HepG2 (cell line): ENCODE measurements at regions not wholly inside any gene's neighbourhood (a gene's known extent, or its start where the extent isn't known, plus 50 kb on each side); places are given as distances from the start of the nearest gene placed in this dataset.
A peak's percentile ranks its signal among the peaks of the same experiment; 100 is the strongest.

Experiments used
- ATAC-seq: fragments of 200-7000 bp; cut with Tn5 transposase; 3 replicates; pipeline ENCODE4 v1.9.1; 2020; ENCODE audit warnings: mild to moderate bottlenecking, moderate library complexity
- BruUV-seq: library from RNA; stranded (reverse); fragments of 400-500 nt; replicated peaks from 2 replicates; lab custom pipeline; 2021; lab: Mats Ljungman, UMichigan
- CTCF ChIA-PET: fragments of 300-600 bp; formaldehyde crosslinking; extraction: SDS; loops from one replicate; lab custom pipeline; 2021; ENCODE audit warnings: low total read pairs, inconsistent platforms, low intra/inter-chr PET ratio; lab: Yijun Ruan, JAX
- POLR2A ChIA-PET: fragments of 350-600 bp; sonication (Branson Sonifier 250); formaldehyde crosslinking; loops from one replicate; lab custom pipeline; 2020; ENCODE audit warnings: antibody characterized with exemption, inconsistent platforms; lab: Yijun Ruan, JAX
- DNase-seq: peaks from one replicate; pipeline ENCODE4 v3.0.0-alpha.2; 2015; ENCODE audit warnings: low spot score
- FAIRE-seq: peaks from 3 replicates; lab custom pipeline; 2011; peaks lifted over from hg19 to GRCh38; lab: Jason Lieb, UNC
- H2AFZ ChIP-seq: one replicate; pipeline ENCODE4 v1.6.1; 2011; ENCODE audit warnings: low read length, inconsistent platforms
- H3K27ac ChIP-seq: fragments of 300-600 bp; 3 replicates; pipeline ENCODE4 v1.8.0; 2011; ENCODE audit warnings: mixed run types, mild to moderate bottlenecking, mixed read lengths, low read length, inconsistent platforms; ENCODE audit not compliant: insufficient read depth; ENCODE audit errors: extremely low read length
- H3K27me3 ChIP-seq, 2 experiments: fragments of 200-600 bp in 1 of 2; 2 replicates in 1 of 2; 3 replicates in 1 of 2; pipeline versions ENCODE4 v1.6.0 to v1.8.0; 2011; ENCODE audit warnings: low read length in 2 of 2, mild to moderate bottlenecking in 2 of 2, moderate library complexity in 2 of 2, inconsistent platforms in 1 of 2; ENCODE audit not compliant: insufficient read depth in 2 of 2, control insufficient read depth in 1 of 2
- H3K36me3 ChIP-seq, 2 experiments: fragments of 200-600 bp in 1 of 2; replicated peaks in 1 of 2; 2 replicates in 1 of 2; 3 replicates in 1 of 2; pipeline versions ENCODE4 v1.5.1 to v1.8.0; 2011; ENCODE audit warnings: low read length in 2 of 2, inconsistent platforms in 1 of 2; ENCODE audit not compliant: insufficient read depth in 2 of 2, control insufficient read depth in 1 of 2
- H3K4me1 ChIP-seq: 2 replicates; pipeline ENCODE4 v1.5.1; 2012; ENCODE audit warnings: low read length, inconsistent platforms; ENCODE audit not compliant: insufficient read depth
- H3K4me2 ChIP-seq: 2 replicates; pipeline ENCODE4 v1.6.0; 2011; ENCODE audit warnings: low read depth, low read length, inconsistent platforms
- H3K4me3 ChIP-seq, 3 experiments: fragments of 200-600 bp in 1 of 3; sonication (generic), shearing (Covaris generic) in 1 of 3; replicated peaks in 1 of 3; 2 replicates each; pipeline ENCODE4 v1.5.1; 2011 to 2016; ENCODE audit warnings: low read length in 3 of 3, inconsistent platforms in 2 of 3, low read depth in 2 of 3, mild to moderate bottlenecking in 2 of 3, control low read depth in 1 of 3, mixed read lengths in 1 of 3; ENCODE audit not compliant: insufficient read depth in 1 of 3
- H3K79me2 ChIP-seq: one replicate; pipeline ENCODE4 v1.6.1; 2011; ENCODE audit warnings: low read length, inconsistent platforms; ENCODE audit not compliant: insufficient read depth
- H3K9ac ChIP-seq: 2 replicates; pipeline ENCODE4 v1.6.0; 2011; ENCODE audit warnings: mild to moderate bottlenecking, low read depth, low read length, inconsistent platforms; ENCODE audit not compliant: insufficient read depth
- H3K9me3 ChIP-seq: 2 replicates; pipeline ENCODE4 v1.5.1; 2012; ENCODE audit warnings: mild to moderate bottlenecking, low read length
- H4K20me1 ChIP-seq: 2 replicates; pipeline ENCODE4 v1.6.0; 2011; ENCODE audit warnings: inconsistent platforms, mild to moderate bottlenecking, low read length, moderate library complexity; ENCODE audit not compliant: insufficient read depth
- MAFK ChIP-seq, 2 experiments: IDR thresholded peaks in 1 of 2; conservative IDR thresholded peaks in 1 of 2; 2 replicates each; pipeline ENCODE4 v1.6.1; 2011; ENCODE audit warnings: improper control_type of control experiment in 2 of 2, low read length in 2 of 2
- NFE2L2 ChIP-seq: fragments of 150-350 bp; IDR thresholded peaks from 2 replicates; pipeline ENCODE4 v1.6.1; 2014; ENCODE audit warnings: low read length
- PHF8 ChIP-seq: sonication (generic); formaldehyde crosslinking; IDR thresholded peaks from 2 replicates; pipeline ENCODE4 v1.5.0; 2020; ENCODE audit warnings: missing genetic modification reagents
- SMC3 ChIP-seq: IDR thresholded peaks from 2 replicates; pipeline ENCODE4 v1.6.1; 2011; ENCODE audit warnings: low read length, improper control_type of control experiment
- in situ Hi-C: cut with HindIII; loops from 2 replicates; pipeline ENCODE4 v1.10.0; 2017; ENCODE audit warnings: low pct_unique_long_range_greater_than_20kb; ENCODE audit not compliant: extremely low pct_ligation_motif_present
- intact Hi-C: fragments of 100-400 bp; cut with micrococcal nuclease; formaldehyde crosslinking; loops from one replicate; pipeline ENCODE4 v1.10.0; 2022; ENCODE audit not compliant: unreplicated experiment
- TF ChIP-seq, protein P1 (sequence below): sonication (generic); formaldehyde crosslinking; IDR thresholded peaks from 2 replicates; pipeline ENCODE4 v1.9.0; 2021; ENCODE audit warnings: missing genetic modification reagents, mild to moderate bottlenecking, borderline replicate concordance
- TF ChIP-seq, protein P2 (sequence below): sonication (generic); formaldehyde crosslinking; IDR thresholded peaks from 2 replicates; pipeline ENCODE4 v1.5.1; 2020; ENCODE audit warnings: missing genetic modification reagents, mild to moderate bottlenecking, borderline replicate concordance

DNA sequence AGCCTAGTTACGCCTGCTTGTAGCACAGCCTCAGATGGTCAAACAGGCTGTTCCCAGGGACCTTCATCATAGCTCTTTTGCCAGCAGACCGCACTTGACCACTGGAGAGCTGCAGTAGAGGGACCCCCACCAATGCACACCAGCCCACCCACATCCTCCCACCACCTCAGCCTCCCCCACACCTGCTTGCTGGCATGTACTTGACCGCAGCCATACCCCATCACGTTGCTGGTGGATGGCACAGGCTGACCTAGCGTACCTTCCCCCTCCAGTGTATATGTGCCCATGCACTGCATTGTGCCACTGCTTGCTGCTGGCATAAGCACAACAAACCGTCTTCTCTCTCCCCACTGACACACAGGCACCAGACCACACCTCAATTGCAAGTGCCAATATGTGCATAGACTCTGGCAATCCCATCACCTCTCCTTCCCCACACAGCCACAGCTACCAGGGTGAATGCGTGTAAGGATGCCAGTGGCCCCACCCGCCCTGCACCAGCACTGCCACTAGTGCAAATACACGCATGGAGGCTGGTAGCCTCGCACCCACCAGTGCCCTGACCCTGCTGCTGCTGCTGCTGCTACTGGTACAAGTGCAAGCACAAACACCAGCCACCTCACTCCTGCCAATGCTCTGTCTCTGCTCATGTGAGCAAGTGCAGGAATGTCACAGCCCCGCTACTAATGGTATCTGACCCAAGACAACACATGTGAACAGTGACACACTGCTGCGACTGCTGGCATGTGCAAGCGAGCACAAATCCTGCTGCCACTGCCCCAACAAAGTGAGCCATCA, 1377.6 kb downstream of the CDH11 start (continued):
- TF ChIP-seq, protein P1, sequence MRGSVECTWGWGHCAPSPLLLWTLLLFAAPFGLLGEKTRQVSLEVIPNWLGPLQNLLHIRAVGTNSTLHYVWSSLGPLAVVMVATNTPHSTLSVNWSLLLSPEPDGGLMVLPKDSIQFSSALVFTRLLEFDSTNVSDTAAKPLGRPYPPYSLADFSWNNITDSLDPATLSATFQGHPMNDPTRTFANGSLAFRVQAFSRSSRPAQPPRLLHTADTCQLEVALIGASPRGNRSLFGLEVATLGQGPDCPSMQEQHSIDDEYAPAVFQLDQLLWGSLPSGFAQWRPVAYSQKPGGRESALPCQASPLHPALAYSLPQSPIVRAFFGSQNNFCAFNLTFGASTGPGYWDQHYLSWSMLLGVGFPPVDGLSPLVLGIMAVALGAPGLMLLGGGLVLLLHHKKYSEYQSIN, result no peak
- TF ChIP-seq, protein P2, sequence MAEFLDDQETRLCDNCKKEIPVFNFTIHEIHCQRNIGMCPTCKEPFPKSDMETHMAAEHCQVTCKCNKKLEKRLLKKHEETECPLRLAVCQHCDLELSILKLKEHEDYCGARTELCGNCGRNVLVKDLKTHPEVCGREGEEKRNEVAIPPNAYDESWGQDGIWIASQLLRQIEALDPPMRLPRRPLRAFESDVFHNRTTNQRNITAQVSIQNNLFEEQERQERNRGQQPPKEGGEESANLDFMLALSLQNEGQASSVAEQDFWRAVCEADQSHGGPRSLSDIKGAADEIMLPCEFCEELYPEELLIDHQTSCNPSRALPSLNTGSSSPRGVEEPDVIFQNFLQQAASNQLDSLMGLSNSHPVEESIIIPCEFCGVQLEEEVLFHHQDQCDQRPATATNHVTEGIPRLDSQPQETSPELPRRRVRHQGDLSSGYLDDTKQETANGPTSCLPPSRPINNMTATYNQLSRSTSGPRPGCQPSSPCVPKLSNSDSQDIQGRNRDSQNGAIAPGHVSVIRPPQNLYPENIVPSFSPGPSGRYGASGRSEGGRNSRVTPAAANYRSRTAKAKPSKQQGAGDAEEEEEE (CRISPR knock-in tag), result no peak

DNA sequence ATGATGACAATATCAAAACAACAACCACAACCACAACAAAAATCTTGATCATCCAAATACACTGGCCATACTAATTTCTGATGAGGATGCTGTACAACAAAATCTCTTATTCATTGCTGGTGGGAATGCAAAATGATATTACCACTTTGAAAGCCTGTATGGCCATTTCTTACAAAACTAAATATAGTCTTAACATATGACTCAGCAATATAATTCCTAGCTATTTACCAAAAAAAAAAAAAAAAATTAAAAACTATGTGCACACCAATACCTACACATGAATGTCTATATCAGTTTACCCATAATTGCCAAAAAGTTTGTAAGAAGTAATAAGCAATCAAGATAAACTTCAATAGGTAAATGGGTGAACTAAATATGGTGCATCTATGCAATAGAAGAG, 1379.7 kb downstream of the CDH11 start:
- Histone ChIP-seq H3K36me3 (no peaks in the 10 kb centered on the region), H3K27ac (no peak overlapping the region), H3K27me3 (no peaks in the 10 kb centered on the region), H3K4me3 (no peak overlapping the region), H3K79me2 (no peaks in the 10 kb centered on the region), H2AFZ (no peak overlapping the region), H4K20me1 (no peaks in the 10 kb centered on the region), H3K4me1 (no peaks in the 10 kb centered on the region), H3K9me3 (peaks cover 56% of the 10 kb centered on the region), H3K9ac (no peak overlapping the region), H3K4me2 (no peak overlapping the region)
- DNase-seq (no peak), ATAC-seq (no peak), FAIRE-seq (no peak)
- in situ Hi-C loops, result no loop called here
- no TSS peak for BruUV-seq
- TF ChIP-seq SMC3, result no peak
- TF ChIP-seq PHF8, result no peak
- peak; percentile 61 to 72 for TF ChIP-seq MAFK (conservative IDR thresholded peaks at IDR 0.05 in 1 of 2, IDR thresholded peaks at IDR 0.05 in 1 of 2; ENCODE audit: low read length in 2 of 2)
- peak; percentile 70; the same call in 1 of the 2 replicates for TF ChIP-seq NFE2L2
- intact Hi-C loops, result no loop called here
- POLR2A ChIA-PET, result no interaction called here
- CTCF ChIA-PET, result no interaction called here
